Heart right ventricle (tissue), 16 donors: ENCODE measurements at regions not wholly inside any gene's neighbourhood (a gene's known extent, or its start where the extent isn't known, plus 50 kb on each side); places are given as distances from the start of the nearest gene placed in this dataset.

Source experiments
- ATAC-seq, 8 donors: fragments of 200-7000 bp; cut with Tn5 transposase; one replicate each; pipeline ENCODE4 v1.9.1; 2020; ENCODE audit warnings: mild to moderate bottlenecking in 8 of 8, moderate library complexity in 8 of 8, moderate number of reproducible peaks in 1 of 8
- DNase-seq, 2 donors: peaks; one replicate each; pipeline ENCODE4 v3.0.0-alpha.2; 2020
- H3K27ac ChIP-seq, 10 donors: fragments of 200-600 bp; sonication (generic) in 2 of 10; one replicate each; pipeline versions ENCODE4 v1.5.0 to v1.8.0; 2020 to 2022; ENCODE audit warnings: mild to moderate bottlenecking in 3 of 10
- H3K27me3 ChIP-seq, 7 donors: fragments of 200-600 bp; one replicate each; pipeline ENCODE4 v1.8.0; 2021 to 2022; ENCODE audit warnings: mild to moderate bottlenecking in 2 of 7
- H3K36me3 ChIP-seq, 9 donors: fragments of 200-600 bp; sonication (generic) in 1 of 9; one replicate each; pipeline versions ENCODE4 v1.5.0 to v1.8.0; 2020 to 2022; ENCODE audit warnings: mild to moderate bottlenecking in 2 of 9
- H3K4me1 ChIP-seq, 9 donors: fragments of 200-600 bp; sonication (generic) in 1 of 9; one replicate each; pipeline versions ENCODE4 v1.5.0 to v1.8.0; 2020 to 2022; ENCODE audit warnings: mild to moderate bottlenecking in 4 of 9
- H3K4me3 ChIP-seq, 10 donors: fragments of 200-600 bp; sonication (generic) in 2 of 10; one replicate each; pipeline versions ENCODE4 v1.5.0 to v1.8.0; 2020 to 2022; ENCODE audit warnings: mild to moderate bottlenecking in 7 of 10, moderate library complexity in 2 of 10
- H3K9me3 ChIP-seq, 11 donors: fragments of 200-600 bp in 10 of 11; sonication (generic) in 2 of 11; one replicate each; pipeline versions ENCODE4 v1.5.0 to v1.8.0; 2013 to 2022; ENCODE audit warnings: mild to moderate bottlenecking in 2 of 11, control low read depth in 1 of 11, moderate library complexity in 1 of 11
- CTCF ChIP-seq, 9 donors: fragments of 200-600 bp; sonication (generic) in 2 of 9; IDR thresholded peaks; one replicate each; pipeline versions ENCODE4 v1.5.0 to v1.8.0; 2021 to 2022; ENCODE audit warnings: antibody characterized with exemption in 9 of 9, mild to moderate bottlenecking in 5 of 9, moderate library complexity in 1 of 9
- WGBS, 2 donors: extraction: QIAGEN DNeasy Blood & Tissue Kit; methylation state at CpG; one replicate each; pipeline ENCODE4 v1.1.7; 2013; ENCODE audit warnings: inconsistent platforms in 1 of 2; 5-methylcytosine and 5-hydroxymethylcytosine counted together
- intact Hi-C, 10 donors: fragments of 100-400 bp; cut with DNase I; formaldehyde crosslinking; loops; one replicate each; pipeline versions ENCODE4 v1.11.1 to v1.14.2; 2022
- donor health status: Arrhythmogenic right ventricular cardiomyopathy.
- donor health status: ischemic (EF 13 %, LVEDD 7.1; RV severe dilation, severe dysfunction).
- donor health status: healthy with polysubstance abuse.
- donor health status: DM: no; HTN: yes; CAD: no.
- donor health status: DM: no; HTN: no; CAD: no.
- donor health status: ischemic (EF 25% LVEDD 6.9; RV normal size, moderate dysfunction).
- donor health status: ischemic (EF 25% LVEDD 5.7; RV mildly dilated, moderate dysfunction).
- donor health status: healthy.
- donor health status: DM: yes; HTN: yes; CAD: no.
- donor health status: Ischemic cardiomyopathy.
- donor health status: ischemic (EF 35%, LVEDD 5.7; RV mildly dilated, moderate dysfunction).
- donor health status: nonischemic (EF 11% LVEDD 7.7; RV severe dilation, severe dysfunction).
- donor health status: DM: yes; HTN: yes; CAD: no.
- donor health status: PGD.
- donor health status: ischemic (EF 29% LVEDD 5.4; RV normal size, mild dysfunction).
- donor health status: nonischemic (EF 23%, LVEDD 6.1; RV moderate dilation, normal function).

- ATAC-seq (no peak), DNase-seq (no peak)
- TF ChIP-seq CTCF (IDR thresholded peaks at IDR 0.05) = no peak
- Histone ChIP-seq H3K9me3 (peaks cover 0 to 13% (median 0%) of the 10 kb centered on the region in 11 donors), H3K27me3 (no peaks in the 10 kb centered on the region), H3K4me3 (no peak overlapping the region), H3K4me1 (peaks cover 0 to 21% (median 0%) of the 10 kb centered on the region in 9 donors), H3K27ac (no peak overlapping the region), H3K36me3 (no peaks in the 10 kb centered on the region)
- intact Hi-C loops = loop anchor here in 1 of 10 donors (10.0 kb wide), 1 partner anchor 149 kb away; no protein-coding TSS in a partner anchor
- WGBS, 2 donors = 84 to 91% methylated on average over 2 of the region's 2 CpGs
These were observed 176.0 kb downstream of the DACT1 start for GRCh38 chr14:58813745-58814144.

GRCh38 chr14:58814466-58814865, 176.7 kb downstream of the DACT1 start:
- Histone ChIP-seq H3K36me3 (no peaks in the 10 kb centered on the region), H3K4me1 (peaks cover 0 to 21% (median 0%) of the 10 kb centered on the region in 9 donors), H3K9me3 (peaks cover 0 to 13% (median 0%) of the 10 kb centered on the region in 11 donors), H3K27ac (no peak overlapping the region), H3K4me3 (no peak overlapping the region), H3K27me3 (no peaks in the 10 kb centered on the region)
- TF ChIP-seq CTCF (IDR thresholded peaks at IDR 0.05) = no peak
- 92 to 95% methylated on average over 3 of the region's 3 CpGs for WGBS, 2 donors
- ATAC-seq (no peak), DNase-seq (no peak)
- intact Hi-C loops = loop anchor here in 1 of 10 donors (10.0 kb wide), 1 partner anchor 150 kb away; no protein-coding TSS in a partner anchor

GRCh38 chr14:58815161-58815701, 177.5 kb downstream of the DACT1 start:
- H3K9me3 ChIP-seq = peaks cover 0 to 9% (median 0%) of the 10 kb centered on the region in 11 donors
- no peaks in the 10 kb centered on the region for H3K36me3 ChIP-seq
- H3K4me3 ChIP-seq = no peak overlapping the region
- no peak overlapping the region for H3K27ac ChIP-seq
- TF ChIP-seq CTCF (IDR thresholded peaks at IDR 0.05) = no peak
- ATAC-seq = peak in 3 of 8 donors; percentile 25 to 49 (median 33)
- intact Hi-C loops = loop anchor here in 1 of 10 donors (10.0 kb wide), 1 partner anchor 150 kb away; no protein-coding TSS in a partner anchor
- WGBS, 2 donors = 36 to 50% methylated on average over 2 of the region's 2 CpGs
- H3K27me3 ChIP-seq = no peaks in the 10 kb centered on the region
- peaks cover 0 to 21% (median 0%) of the 10 kb centered on the region in 9 donors for H3K4me1 ChIP-seq
- no peak for DNase-seq

- WGBS, 2 donors = 61 to 64% methylated on average over 5 of the region's 5 CpGs
- no peaks in the 10 kb centered on the region for H3K27me3 ChIP-seq
- ATAC-seq (peak in 1 of 8 donors; percentile 12), DNase-seq (no peak)
- no peak overlapping the region for H3K4me3 ChIP-seq
- no peak overlapping the region for H3K27ac ChIP-seq
- H3K9me3 ChIP-seq = peaks cover 0 to 9% (median 0%) of the 10 kb centered on the region in 11 donors
- no peak for TF ChIP-seq CTCF (IDR thresholded peaks at IDR 0.05)
- H3K36me3 ChIP-seq = no peaks in the 10 kb centered on the region
- H3K4me1 ChIP-seq = peaks cover 0 to 21% (median 0%) of the 10 kb centered on the region in 9 donors
- intact Hi-C loops = loop anchor here in 1 of 10 donors (10.0 kb wide), 1 partner anchor 151 kb away; no protein-coding TSS in a partner anchor
These were observed 178.0 kb downstream of the DACT1 start for GRCh38 chr14:58815794-58816193.
